ENCODE measurements at regions not wholly inside any gene's neighbourhood (a gene's known extent, or its start where the extent isn't known, plus 50 kb on each side); places are given as distances from the start of the nearest gene placed in this dataset.

DNA sequence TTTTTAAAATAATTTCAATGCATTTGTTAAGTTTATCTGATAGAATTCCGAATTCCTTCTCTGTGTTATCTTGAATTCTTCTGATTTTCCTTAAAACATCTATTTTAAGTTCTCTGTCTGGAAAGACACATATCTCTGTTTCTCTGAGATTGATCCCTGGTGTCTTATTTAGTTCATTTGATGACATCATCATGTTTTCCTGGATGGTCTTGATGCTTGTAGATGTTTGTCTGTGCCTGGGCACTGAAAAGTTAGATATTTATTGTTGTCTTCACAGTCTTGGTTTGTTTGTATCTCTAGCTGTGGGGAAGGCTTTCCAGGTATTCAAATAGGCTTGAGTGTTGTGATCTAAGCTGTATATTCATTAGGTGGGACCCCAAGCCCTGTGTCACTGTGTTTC, 1028.8 kb downstream of the GLUD2 start:
- Histone ChIP-seq H3K36me3 (ENCODE audit: control insufficient read depth in 4 of 4, insufficient read depth in 3 of 4, low read depth in 1 of 4, low read length in 3 of 4) (no peaks in the 10 kb centered on the region), H3K9ac (ENCODE audit: low read depth in 1 of 2, low read length in 2 of 2) (no peak overlapping the region), H3K4me1 (ENCODE audit: control insufficient read depth in 4 of 4, insufficient read depth in 4 of 4, low read length in 3 of 4) (no peaks in the 10 kb centered on the region), H3K27me3 (ENCODE audit: control insufficient read depth in 4 of 4, insufficient read depth in 4 of 4, low read length in 3 of 4) (no peaks in the 10 kb centered on the region), H3K27ac (ENCODE audit: low read depth in 1 of 2, low read length in 2 of 2) (no peak overlapping the region), H3K4me3 (ENCODE audit: low read depth in 1 of 3, low read length in 3 of 3) (no peak overlapping the region), H3K9me3 (ENCODE audit: control insufficient read depth in 4 of 4, low read length in 3 of 4) (no peaks in the 10 kb centered on the region)
- WGBS, result 54% methylated on average over 1 of the region's 1 CpG
- DNase-seq (ENCODE audit: low spot score), result no peak
- TF ChIP-seq RAD21 (IDR thresholded peaks at IDR 0.05), result no peak
- no peak for TF ChIP-seq JUND (IDR thresholded peaks at IDR 0.05)
- no peak for TF ChIP-seq FOXA2 (IDR thresholded peaks at IDR 0.05)
- TF ChIP-seq MAX (IDR thresholded peaks at IDR 0.05), result no peak
- TF ChIP-seq YY1 (IDR thresholded peaks at IDR 0.05), result no peak
- no peak for TF ChIP-seq GABPA (IDR thresholded peaks at IDR 0.05 in 1 of 2, conservative IDR thresholded peaks at IDR 0.05 in 1 of 2)
- no peak for TF ChIP-seq REST (IDR thresholded peaks at IDR 0.05)
- no peak for TF ChIP-seq TAF1 (conservative IDR thresholded peaks at IDR 0.05)
- no peak for TF ChIP-seq EGR1 (IDR thresholded peaks at IDR 0.05; ENCODE audit: low read depth in 2 of 2)
- TF ChIP-seq, protein P1, sequence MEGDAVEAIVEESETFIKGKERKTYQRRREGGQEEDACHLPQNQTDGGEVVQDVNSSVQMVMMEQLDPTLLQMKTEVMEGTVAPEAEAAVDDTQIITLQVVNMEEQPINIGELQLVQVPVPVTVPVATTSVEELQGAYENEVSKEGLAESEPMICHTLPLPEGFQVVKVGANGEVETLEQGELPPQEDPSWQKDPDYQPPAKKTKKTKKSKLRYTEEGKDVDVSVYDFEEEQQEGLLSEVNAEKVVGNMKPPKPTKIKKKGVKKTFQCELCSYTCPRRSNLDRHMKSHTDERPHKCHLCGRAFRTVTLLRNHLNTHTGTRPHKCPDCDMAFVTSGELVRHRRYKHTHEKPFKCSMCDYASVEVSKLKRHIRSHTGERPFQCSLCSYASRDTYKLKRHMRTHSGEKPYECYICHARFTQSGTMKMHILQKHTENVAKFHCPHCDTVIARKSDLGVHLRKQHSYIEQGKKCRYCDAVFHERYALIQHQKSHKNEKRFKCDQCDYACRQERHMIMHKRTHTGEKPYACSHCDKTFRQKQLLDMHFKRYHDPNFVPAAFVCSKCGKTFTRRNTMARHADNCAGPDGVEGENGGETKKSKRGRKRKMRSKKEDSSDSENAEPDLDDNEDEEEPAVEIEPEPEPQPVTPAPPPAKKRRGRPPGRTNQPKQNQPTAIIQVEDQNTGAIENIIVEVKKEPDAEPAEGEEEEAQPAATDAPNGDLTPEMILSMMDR (IDR thresholded peaks at IDR 0.05; ENCODE audit: low read depth, low read length, missing input control), result no peak
- TF ChIP-seq SP1 (IDR thresholded peaks at IDR 0.05), result no peak
- no peak for TF ChIP-seq ATF3 (IDR thresholded peaks at IDR 0.05)
- TF ChIP-seq HNF4G (IDR thresholded peaks at IDR 0.05), result no peak
- no peak for TF ChIP-seq RXRA (IDR thresholded peaks at IDR 0.05)

DNA sequence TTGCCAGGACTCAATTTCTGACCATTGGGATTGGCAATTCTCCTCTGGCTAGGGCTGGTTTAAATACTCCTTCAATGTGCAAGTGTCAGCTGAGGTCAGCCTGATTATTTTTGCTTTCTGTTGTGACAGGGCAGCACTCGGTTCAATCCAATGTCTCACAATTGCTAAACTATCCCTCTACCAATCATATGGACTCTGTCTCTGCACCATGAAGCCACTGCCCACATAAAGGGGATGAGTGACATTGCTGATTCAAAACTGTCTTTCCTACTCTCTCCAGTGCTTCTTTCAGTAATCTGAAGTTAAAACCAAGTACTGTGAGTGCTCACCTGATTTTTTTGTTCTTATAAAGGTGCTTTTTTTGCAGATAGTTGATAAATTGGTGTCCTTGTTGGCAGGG, 1030.7 kb downstream of the GLUD2 start:
- Histone ChIP-seq H3K4me3 (ENCODE audit: low read depth in 1 of 3, low read length in 3 of 3) (no peak overlapping the region), H3K27me3 (ENCODE audit: control insufficient read depth in 4 of 4, insufficient read depth in 4 of 4, low read length in 3 of 4) (no peaks in the 10 kb centered on the region), H3K9ac (ENCODE audit: low read depth in 1 of 2, low read length in 2 of 2) (no peak overlapping the region), H3K9me3 (ENCODE audit: control insufficient read depth in 4 of 4, low read length in 3 of 4) (no peaks in the 10 kb centered on the region), H3K36me3 (ENCODE audit: control insufficient read depth in 4 of 4, insufficient read depth in 3 of 4, low read depth in 1 of 4, low read length in 3 of 4) (no peaks in the 10 kb centered on the region), H3K4me1 (ENCODE audit: control insufficient read depth in 4 of 4, insufficient read depth in 4 of 4, low read length in 3 of 4) (no peaks in the 10 kb centered on the region), H3K27ac (ENCODE audit: low read depth in 1 of 2, low read length in 2 of 2) (no peak overlapping the region)
- no peak for TF ChIP-seq SP1 (IDR thresholded peaks at IDR 0.05)
- no peak for TF ChIP-seq HNF4G (IDR thresholded peaks at IDR 0.05)
- no peak for TF ChIP-seq NR2F2 (IDR thresholded peaks at IDR 0.05)
- TF ChIP-seq ZBTB33 (IDR thresholded peaks at IDR 0.05), result no peak
- TF ChIP-seq, protein P1 (IDR thresholded peaks at IDR 0.05; ENCODE audit: low read depth, low read length, missing input control), result no peak
- TF ChIP-seq EGR1 (IDR thresholded peaks at IDR 0.05; ENCODE audit: low read depth in 2 of 2), result no peak
- no peak for TF ChIP-seq FOXA1 (IDR thresholded peaks at IDR 0.05)
- TF ChIP-seq RXRA (IDR thresholded peaks at IDR 0.05), result no peak
- WGBS, result 72% methylated on average over 1 of the region's 1 CpG
- no peak for DNase-seq (ENCODE audit: low spot score)
